ENCODE measurements at regions not wholly inside any gene's neighbourhood (a gene's known extent, or its start where the extent isn't known, plus 50 kb on each side); places are given as distances from the start of the nearest gene placed in this dataset.

GRCh38 chr2:103132536-103133217 lies 370.8 kb downstream of the TMEM182 start:
- Histone ChIP-seq H3K4me1 (no peaks in the 10 kb centered on the region), H3K27me3 (no peaks in the 10 kb centered on the region), H3K9me3 (no peaks in the 10 kb centered on the region), H3K27ac (no peak overlapping the region), H3K4me3 (no peak overlapping the region), H3K36me3 (ENCODE audit: low read depth, missing control alignments) (no peaks in the 10 kb centered on the region)
- no peak for DNase-seq
- TF ChIP-seq CTCF (IDR thresholded peaks at IDR 0.05) (no peak), POLR2A (IDR thresholded peaks at IDR 0.05) (no peak)
- WGBS, 2 donors = 62 to 66% methylated on average over 2 of the region's 2 CpGs
- intact Hi-C loops (cut with DNase I; ENCODE audit: low total_unique reads) = no loop called here

- H3K36me3 ChIP-seq (ENCODE audit: low read depth, missing control alignments) = no peaks in the 10 kb centered on the region
- intact Hi-C loops (cut with DNase I; ENCODE audit: low total_unique reads) = no loop called here
- 76 to 78% methylated on average over 6 of the region's 6 CpGs for WGBS, 2 donors
Observed at GRCh38 chr2:103135679-103136078, 373.8 kb downstream of the TMEM182 start.

GRCh38 chr2:103138123-103138901 lies 376.5 kb downstream of the TMEM182 start:
- 85 to 86% methylated on average over 5 of the region's 5 CpGs for WGBS, 2 donors
- H3K9me3 ChIP-seq = no peaks in the 10 kb centered on the region
- no peak overlapping the region for H3K4me3 ChIP-seq
- H3K36me3 ChIP-seq (ENCODE audit: low read depth, missing control alignments) = no peaks in the 10 kb centered on the region
- intact Hi-C loops (cut with DNase I; ENCODE audit: low total_unique reads) = no loop called here
- H3K27ac ChIP-seq = no peak overlapping the region
- H3K4me1 ChIP-seq = no peaks in the 10 kb centered on the region
- H3K27me3 ChIP-seq = no peaks in the 10 kb centered on the region
- no peak for DNase-seq
- TF ChIP-seq POLR2A (IDR thresholded peaks at IDR 0.05) (no peak), CTCF (IDR thresholded peaks at IDR 0.05) (no peak)

More at GRCh38 chr2:103135679-103136078, 373.8 kb downstream of the TMEM182 start:
- TF ChIP-seq POLR2A (IDR thresholded peaks at IDR 0.05) (no peak), CTCF (IDR thresholded peaks at IDR 0.05) (no peak)
- H3K4me3 ChIP-seq = no peak overlapping the region
- no peaks in the 10 kb centered on the region for H3K27me3 ChIP-seq
- no peaks in the 10 kb centered on the region for H3K9me3 ChIP-seq
- H3K4me1 ChIP-seq = no peaks in the 10 kb centered on the region
- no peak overlapping the region for H3K27ac ChIP-seq
- DNase-seq = no peak

- 68 to 79% methylated on average over 6 to 7 of the region's 7 CpGs for WGBS, 2 donors
Observed at GRCh38 chr2:103139628-103140268, 377.9 kb downstream of the TMEM182 start.

More at GRCh38 chr2:103139628-103140268, 377.9 kb downstream of the TMEM182 start:
- Histone ChIP-seq H3K27ac (no peak overlapping the region), H3K36me3 (ENCODE audit: low read depth, missing control alignments) (no peaks in the 10 kb centered on the region), H3K4me1 (no peaks in the 10 kb centered on the region), H3K9me3 (no peaks in the 10 kb centered on the region), H3K4me3 (no peak overlapping the region), H3K27me3 (no peaks in the 10 kb centered on the region)
- intact Hi-C loops (cut with DNase I; ENCODE audit: low total_unique reads) = no loop called here
- DNase-seq = no peak
- TF ChIP-seq POLR2A (IDR thresholded peaks at IDR 0.05) (no peak), CTCF (IDR thresholded peaks at IDR 0.05) (no peak)

Data from testis (tissue), 2 donors.